ENCODE measurements at regions not wholly inside any gene's neighbourhood (a gene's known extent, or its start where the extent isn't known, plus 50 kb on each side); places are given as distances from the start of the nearest gene placed in this dataset.

GRCh38 chrY:19947702-19948101, 203.2 kb upstream of the KDM5D start:
- Histone ChIP-seq H3K36me3 (ENCODE audit: control insufficient read depth in 2 of 3, insufficient read depth in 3 of 3, low read length in 3 of 3) (no peaks in the 10 kb centered on the region), H3K4me1 (ENCODE audit: control insufficient read depth in 2 of 3, insufficient read depth in 2 of 3, low read depth in 1 of 3, low read length in 3 of 3) (no peaks in the 10 kb centered on the region), H3K27me3 (ENCODE audit: control insufficient read depth, insufficient read depth, low read length) (no peaks in the 10 kb centered on the region), H3K9me3 (ENCODE audit: control insufficient read depth in 2 of 3, insufficient read depth in 1 of 3, low read length in 3 of 3) (no peaks in the 10 kb centered on the region), H3K27ac (ENCODE audit: low read depth in 2 of 2, low read length in 2 of 2) (no peak overlapping the region), H3K9ac (ENCODE audit: low read length in 3 of 3) (no peak overlapping the region), H3K4me3 (ENCODE audit: low read length in 3 of 3) (no peak overlapping the region)
- FAIRE-seq (no peak), DNase-seq (no peak)
- TF ChIP-seq CTCF (IDR thresholded peaks at IDR 0.05; ENCODE audit: borderline replicate concordance, extremely low read depth, insufficient read depth), result no peak
- intact Hi-C loops (cut with DNase I), result no loop called here

GRCh38 chrY:19899011-19899410, 154.5 kb upstream of the KDM5D start:
- FAIRE-seq (no peak), DNase-seq (no peak)
- Histone ChIP-seq H3K27ac (ENCODE audit: low read depth in 2 of 2, low read length in 2 of 2) (no peak overlapping the region), H3K4me1 (ENCODE audit: control insufficient read depth in 2 of 3, insufficient read depth in 2 of 3, low read depth in 1 of 3, low read length in 3 of 3) (no peaks in the 10 kb centered on the region), H3K9ac (ENCODE audit: low read length in 3 of 3) (no peak overlapping the region), H3K27me3 (ENCODE audit: control insufficient read depth, insufficient read depth, low read length) (no peaks in the 10 kb centered on the region), H3K36me3 (ENCODE audit: control insufficient read depth in 2 of 3, insufficient read depth in 3 of 3, low read length in 3 of 3) (no peaks in the 10 kb centered on the region), H3K9me3 (ENCODE audit: control insufficient read depth in 2 of 3, insufficient read depth in 1 of 3, low read length in 3 of 3) (no peaks in the 10 kb centered on the region), H3K4me3 (ENCODE audit: low read length in 3 of 3) (no peak overlapping the region)
- intact Hi-C loops (cut with DNase I), result no loop called here
- no peak for TF ChIP-seq CTCF (IDR thresholded peaks at IDR 0.05; ENCODE audit: borderline replicate concordance, extremely low read depth, insufficient read depth)

- TF ChIP-seq CTCF (IDR thresholded peaks at IDR 0.05; ENCODE audit: borderline replicate concordance, extremely low read depth, insufficient read depth), result no peak
- intact Hi-C loops (cut with DNase I), result no loop called here
- no peak for FAIRE-seq
- Histone ChIP-seq H3K27me3 (ENCODE audit: control insufficient read depth, insufficient read depth, low read length) (no peaks in the 10 kb centered on the region), H3K36me3 (ENCODE audit: control insufficient read depth in 2 of 3, insufficient read depth in 3 of 3, low read length in 3 of 3) (no peaks in the 10 kb centered on the region), H3K4me3 (ENCODE audit: low read length in 3 of 3) (no peak overlapping the region), H3K9ac (ENCODE audit: low read length in 3 of 3) (no peak overlapping the region), H3K27ac (ENCODE audit: low read depth in 2 of 2, low read length in 2 of 2) (no peak overlapping the region), H3K9me3 (ENCODE audit: control insufficient read depth in 2 of 3, insufficient read depth in 1 of 3, low read length in 3 of 3) (no peaks in the 10 kb centered on the region), H3K4me1 (ENCODE audit: control insufficient read depth in 2 of 3, insufficient read depth in 2 of 3, low read depth in 1 of 3, low read length in 3 of 3) (no peaks in the 10 kb centered on the region)
- no peak for DNase-seq
Observed at GRCh38 chrY:19892076-19892964, 147.8 kb upstream of the KDM5D start.

Data from kidney (tissue), 13 donors.